IMR-90 (cell line): ENCODE measurements at regions not wholly inside any gene's neighbourhood (a gene's known extent, or its start where the extent isn't known, plus 50 kb on each side); places are given as distances from the start of the nearest gene placed in this dataset.

Experiments used
- CEBPB ChIP-seq: IDR thresholded peaks from 2 replicates; pipeline ENCODE4 v1.6.1; 2012; ENCODE audit warnings: low read depth, low read length, improper control_type of control experiment
- FOS ChIP-seq: fragments of 150-350 bp; IDR thresholded peaks from 2 replicates; pipeline ENCODE4 v1.6.1; 2016; ENCODE audit warnings: low read depth, low read length
- MAFK ChIP-seq: IDR thresholded peaks from 2 replicates; pipeline ENCODE4 v1.6.1; 2012; ENCODE audit warnings: low read depth, low read length, improper control_type of control experiment
- MAZ ChIP-seq: IDR thresholded peaks from 2 replicates; pipeline ENCODE4 v1.6.1; 2012; ENCODE audit warnings: low read depth, mild to moderate bottlenecking, low read length, improper control_type of control experiment, moderate library complexity, borderline replicate concordance
- POLR2A ChIP-seq: IDR thresholded peaks from 2 replicates; pipeline ENCODE4 v1.6.1; 2012; ENCODE audit warnings: mild to moderate bottlenecking, low read depth, low read length
- RFX5 ChIP-seq: IDR thresholded peaks from 2 replicates; pipeline ENCODE4 v1.8.0; 2012; ENCODE audit warnings: low read depth, mild to moderate bottlenecking, low read length, moderate library complexity
- SMC3 ChIP-seq: fragments of 150-350 bp; IDR thresholded peaks from 2 replicates; pipeline ENCODE4 v1.6.1; 2016; ENCODE audit warnings: low read depth, mild to moderate bottlenecking, antibody characterized with exemption, low read length, moderate library complexity
- TF ChIP-seq, protein P1 (sequence below): conservative IDR thresholded peaks from 2 replicates; pipeline ENCODE4 v1.5.1; 2012; ENCODE audit warnings: mild to moderate bottlenecking, low read depth, low read length, improper control_type of control experiment

DNA sequence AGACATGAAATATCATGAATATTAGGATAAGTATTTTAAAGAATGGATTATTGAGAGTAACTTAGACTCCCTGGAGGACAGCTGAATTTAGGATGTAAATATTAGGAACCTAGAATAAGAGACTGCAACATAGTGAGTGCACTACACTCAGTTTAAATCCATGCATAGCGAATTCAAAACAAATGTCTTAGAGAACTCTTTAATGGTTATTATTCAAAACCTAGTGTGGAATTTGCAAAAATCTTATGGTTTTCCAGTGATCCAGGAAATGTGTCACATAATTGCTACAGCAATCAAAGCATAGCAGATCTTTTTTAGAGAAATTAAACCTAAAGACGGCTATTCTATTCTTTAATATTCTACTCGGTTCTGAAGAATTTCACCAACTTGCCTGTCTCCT lies 239.0 kb downstream of the TMX3 start:
- TF ChIP-seq, protein P1, sequence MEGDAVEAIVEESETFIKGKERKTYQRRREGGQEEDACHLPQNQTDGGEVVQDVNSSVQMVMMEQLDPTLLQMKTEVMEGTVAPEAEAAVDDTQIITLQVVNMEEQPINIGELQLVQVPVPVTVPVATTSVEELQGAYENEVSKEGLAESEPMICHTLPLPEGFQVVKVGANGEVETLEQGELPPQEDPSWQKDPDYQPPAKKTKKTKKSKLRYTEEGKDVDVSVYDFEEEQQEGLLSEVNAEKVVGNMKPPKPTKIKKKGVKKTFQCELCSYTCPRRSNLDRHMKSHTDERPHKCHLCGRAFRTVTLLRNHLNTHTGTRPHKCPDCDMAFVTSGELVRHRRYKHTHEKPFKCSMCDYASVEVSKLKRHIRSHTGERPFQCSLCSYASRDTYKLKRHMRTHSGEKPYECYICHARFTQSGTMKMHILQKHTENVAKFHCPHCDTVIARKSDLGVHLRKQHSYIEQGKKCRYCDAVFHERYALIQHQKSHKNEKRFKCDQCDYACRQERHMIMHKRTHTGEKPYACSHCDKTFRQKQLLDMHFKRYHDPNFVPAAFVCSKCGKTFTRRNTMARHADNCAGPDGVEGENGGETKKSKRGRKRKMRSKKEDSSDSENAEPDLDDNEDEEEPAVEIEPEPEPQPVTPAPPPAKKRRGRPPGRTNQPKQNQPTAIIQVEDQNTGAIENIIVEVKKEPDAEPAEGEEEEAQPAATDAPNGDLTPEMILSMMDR = no peak
- TF ChIP-seq SMC3 = no peak
- no peak for TF ChIP-seq RFX5
- no peak for TF ChIP-seq CEBPB
- TF ChIP-seq MAFK = no peak
- TF ChIP-seq POLR2A = no peak
- TF ChIP-seq MAZ = no peak
- no peak for TF ChIP-seq FOS
